HepG2 (cell line): ENCODE measurements at regions not wholly inside any gene's neighbourhood (a gene's known extent, or its start where the extent isn't known, plus 50 kb on each side); places are given as distances from the start of the nearest gene placed in this dataset.

Experiments
- CTCF ChIP-seq: sonication (generic); formaldehyde crosslinking; IDR thresholded peaks from 2 replicates; pipeline ENCODE4 v1.5.0; 2020; ENCODE audit warnings: mild to moderate bottlenecking, missing genetic modification reagents, moderate library complexity
- NR2C2 ChIP-seq: sonication (generic); formaldehyde crosslinking; IDR thresholded peaks from 2 replicates; pipeline ENCODE4 v1.4.0; 2020; ENCODE audit warnings: missing genetic modification reagents, mild to moderate bottlenecking, moderate library complexity, borderline replicate concordance
- POGZ ChIP-seq: sonication (generic); formaldehyde crosslinking; IDR thresholded peaks from 2 replicates; pipeline ENCODE4 v1.4.0; 2020; ENCODE audit warnings: mild to moderate bottlenecking, missing genetic modification reagents
- POLR2A ChIP-seq, 2 experiments: IDR thresholded peaks; 2 replicates each; pipeline ENCODE4 v1.6.1; 2011; ENCODE audit warnings: low read depth in 2 of 2, low read length in 2 of 2, mild to moderate bottlenecking in 1 of 2, moderate library complexity in 1 of 2; ENCODE audit not compliant: insufficient read depth in 1 of 2
- POLR2AphosphoS5 ChIP-seq: IDR thresholded peaks from 2 replicates; pipeline ENCODE4 v1.6.1; 2012; ENCODE audit warnings: low read depth, low read length
- RBM22 ChIP-seq: fragments of 200-400 bp; formaldehyde crosslinking; optimal IDR thresholded peaks from 2 replicates; pipeline ENCODE3; 2017; ENCODE audit warnings: mild to moderate bottlenecking, low read length, moderate library complexity
- REST ChIP-seq, 2 experiments: IDR thresholded peaks; 2 replicates each; pipeline ENCODE4 v1.6.1; 2011 to 2012; ENCODE audit warnings: low read length in 2 of 2, borderline replicate concordance in 1 of 2, low read depth in 1 of 2, mild to moderate bottlenecking in 1 of 2, moderate library complexity in 1 of 2
- SALL1 ChIP-seq: sonication (generic); formaldehyde crosslinking; IDR thresholded peaks from 2 replicates; pipeline ENCODE4 v1.8.0; 2022; ENCODE audit warnings: mild to moderate bottlenecking, missing genetic modification reagents
- SMARCC2 ChIP-seq: fragments of 450-650 bp; IDR thresholded peaks from 2 replicates; pipeline ENCODE4 v1.6.1; 2017; ENCODE audit warnings: antibody characterized with exemption, mild to moderate bottlenecking
- ZFY ChIP-seq: sonication (generic); formaldehyde crosslinking; IDR thresholded peaks from 2 replicates; pipeline ENCODE4 v1.4.0; 2020; ENCODE audit warnings: missing genetic modification reagents
- ZNF644 ChIP-seq: IDR thresholded peaks from 2 replicates; pipeline ENCODE4 v1.6.1; 2016; ENCODE audit warnings: low read depth
- ZNF747 ChIP-seq: sonication (generic); formaldehyde crosslinking; IDR thresholded peaks from 2 replicates; pipeline ENCODE4 v1.8.1; 2023; ENCODE audit warnings: missing genetic modification reagents, mild to moderate bottlenecking, borderline replicate concordance

- no peak for TF ChIP-seq NR2C2
- TF ChIP-seq SALL1 (CRISPR knock-in tag), result no peak
- TF ChIP-seq REST (IDR thresholded peaks at IDR 0.05; ENCODE audit: borderline replicate concordance in 1 of 2, low read depth in 1 of 2, low read length in 2 of 2), result no peak
- no peak for TF ChIP-seq ZFY
- TF ChIP-seq ZNF747 (CRISPR knock-in tag), result no peak
- no peak for TF ChIP-seq RBM22
- TF ChIP-seq ZNF644, result no peak
- TF ChIP-seq POLR2A (IDR thresholded peaks at IDR 0.05; ENCODE audit: insufficient read depth in 1 of 2, low read depth in 2 of 2, low read length in 2 of 2), result no peak
- no peak for TF ChIP-seq POLR2AphosphoS5
- TF ChIP-seq SMARCC2, result no peak
- no peak for TF ChIP-seq CTCF (CRISPR knock-in tag)
- TF ChIP-seq POGZ (CRISPR knock-in tag), result no peak
Measured at GRCh38 chr12:113674996-113675395, 203.3 kb upstream of the LHX5 start.
